IMR-90 (cell line): ENCODE measurements at regions not wholly inside any gene's neighbourhood (a gene's known extent, or its start where the extent isn't known, plus 50 kb on each side); places are given as distances from the start of the nearest gene placed in this dataset.

Source experiments
- ATAC-seq: fragments of 200-7000 bp; cut with Tn5 transposase; 2 replicates; pipeline ENCODE4 v1.9.1; 2020; ENCODE audit warnings: low read depth, mild to moderate bottlenecking, moderate library complexity
- BruUV-seq: library from RNA; stranded (reverse); fragments of 400-500 nt; replicated peaks from 2 replicates; lab custom pipeline; 2021; lab: Mats Ljungman, UMichigan
- CTCF ChIA-PET: fragments of 300-600 bp; formaldehyde crosslinking; extraction: SDS; loops from one replicate; lab custom pipeline; 2021; ENCODE audit warnings: antibody characterized with exemption; lab: Yijun Ruan, JAX
- POLR2A ChIA-PET: fragments of 300-600 bp; sonication (Branson Sonifier 250); formaldehyde crosslinking; loops from one replicate; lab custom pipeline; 2022; ENCODE audit warnings: antibody characterized with exemption; ENCODE audit not compliant: unreplicated experiment; lab: Charles Lee
- DNase-seq: peaks from one replicate; pipeline ENCODE4 v3.0.0; 2013
- H2AFZ ChIP-seq: replicated peaks from 2 replicates; pipeline ENCODE3; 2013; ENCODE audit warnings: low read length, mild to moderate bottlenecking; ENCODE audit not compliant: poor library complexity
- H2AK5ac ChIP-seq: 2 replicates; pipeline ENCODE4 v1.6.1; 2013; ENCODE audit warnings: low read depth, low read length, inconsistent platforms
- H2AK9ac ChIP-seq: replicated peaks from 2 replicates; pipeline ENCODE3; 2013; ENCODE audit warnings: mild to moderate bottlenecking, low read depth, low read length, moderate library complexity; ENCODE audit not compliant: poor library complexity
- H2BK120ac ChIP-seq: 2 replicates; pipeline ENCODE4 v1.6.1; 2013; ENCODE audit warnings: low read depth, low read length, inconsistent platforms
- H2BK15ac ChIP-seq: 3 replicates; pipeline ENCODE4 v1.6.1; 2013; ENCODE audit warnings: low read depth, low read length, inconsistent platforms
- H2BK20ac ChIP-seq: 2 replicates; pipeline ENCODE4 v1.6.1; 2013; ENCODE audit warnings: low read depth, mild to moderate bottlenecking, inconsistent platforms, low read length, moderate library complexity
- H2BK5ac ChIP-seq: 2 replicates; pipeline ENCODE4 v1.6.1; 2013; ENCODE audit warnings: mild to moderate bottlenecking, low read depth, low read length, inconsistent platforms; ENCODE audit not compliant: poor library complexity, severe bottlenecking
- H3K14ac ChIP-seq: replicated peaks from 2 replicates; pipeline ENCODE4 v1.6.1; 2013; ENCODE audit warnings: low read depth, low read length, inconsistent platforms
- H3K18ac ChIP-seq: 2 replicates; pipeline ENCODE4 v1.6.1; 2013; ENCODE audit warnings: low read depth, low read length, control low read depth
- H3K23ac ChIP-seq: 2 replicates; pipeline ENCODE4 v1.6.1; 2013; ENCODE audit warnings: low read depth, low read length, inconsistent platforms
- H3K27ac ChIP-seq: 2 replicates; pipeline ENCODE4 v1.5.1; 2013; ENCODE audit warnings: mild to moderate bottlenecking, control low read depth, low read length; ENCODE audit not compliant: insufficient read depth
- H3K27me3 ChIP-seq: 2 replicates; pipeline ENCODE4 v1.6.1; 2013; ENCODE audit warnings: low read length; ENCODE audit not compliant: control insufficient read depth, insufficient read depth
- H3K36me3 ChIP-seq: 2 replicates; pipeline ENCODE4 v1.6.1; 2013; ENCODE audit warnings: low read length, mixed read lengths; ENCODE audit not compliant: control insufficient read depth, insufficient read depth
- H3K4ac ChIP-seq: 2 replicates; pipeline ENCODE4 v1.6.1; 2013; ENCODE audit warnings: low read depth, low read length, inconsistent platforms
- H3K4me1 ChIP-seq: 2 replicates; pipeline ENCODE4 v1.6.1; 2013; ENCODE audit warnings: low read length, mixed read lengths; ENCODE audit not compliant: control insufficient read depth, insufficient read depth
- H3K4me2 ChIP-seq: 2 replicates; pipeline ENCODE4 v1.6.1; 2013; ENCODE audit warnings: low read depth, mild to moderate bottlenecking, control low read depth, low read length, moderate library complexity
- H3K4me3 ChIP-seq: 2 replicates; pipeline ENCODE4 v1.5.1; 2013; ENCODE audit warnings: low read depth, mild to moderate bottlenecking, control low read depth, low read length, moderate library complexity; ENCODE audit not compliant: insufficient read depth
- H3K56ac ChIP-seq: 2 replicates; pipeline ENCODE4 v1.6.1; 2013; ENCODE audit warnings: low read length, inconsistent platforms; ENCODE audit not compliant: insufficient read depth; ENCODE audit errors: extremely low read depth
- H3K79me1 ChIP-seq, 2 experiments: 2 replicates each; pipeline ENCODE4 v1.6.1; 2013; ENCODE audit warnings: low read length in 2 of 2, inconsistent platforms in 1 of 2, low read depth in 1 of 2
- H3K9ac ChIP-seq: 2 replicates; pipeline ENCODE4 v1.6.1; 2013; ENCODE audit warnings: low read depth, low read length, control low read depth
- H3K9me1 ChIP-seq: 2 replicates; pipeline ENCODE4 v1.6.1; 2013; ENCODE audit warnings: low read length, inconsistent platforms; ENCODE audit not compliant: insufficient read depth
- H3K9me3 ChIP-seq: 2 replicates; pipeline ENCODE4 v1.6.1; 2013; ENCODE audit warnings: low read length; ENCODE audit not compliant: control insufficient read depth, insufficient read depth
- H4K20me1 ChIP-seq: 2 replicates; pipeline ENCODE4 v1.6.1; 2013; ENCODE audit warnings: low read length, inconsistent platforms; ENCODE audit not compliant: insufficient read depth
- H4K5ac ChIP-seq: 2 replicates; pipeline ENCODE4 v1.6.1; 2013; ENCODE audit warnings: mild to moderate bottlenecking, low read depth, low read length, control low read depth
- H4K8ac ChIP-seq, 2 experiments: 2 replicates each; pipeline ENCODE4 v1.6.1; 2013; ENCODE audit warnings: low read depth in 2 of 2, low read length in 2 of 2, control low read depth in 1 of 2, inconsistent platforms in 1 of 2
- H4K91ac ChIP-seq: 2 replicates; pipeline ENCODE4 v1.6.1; 2013; ENCODE audit warnings: low read depth, low read length, inconsistent platforms; ENCODE audit not compliant: insufficient read depth
- BHLHE40 ChIP-seq: fragments of 150-350 bp; IDR thresholded peaks from 2 replicates; pipeline ENCODE4 v1.6.1; 2016; ENCODE audit warnings: mild to moderate bottlenecking, low read depth, low read length
- CEBPB ChIP-seq: IDR thresholded peaks from 2 replicates; pipeline ENCODE4 v1.6.1; 2012; ENCODE audit warnings: low read depth, low read length, improper control_type of control experiment
- CHD1 ChIP-seq: IDR thresholded peaks from 2 replicates; pipeline ENCODE4 v1.6.1; 2012; ENCODE audit warnings: low read depth, low read length, improper control_type of control experiment
- CTCF ChIP-seq: conservative IDR thresholded peaks from 2 replicates; pipeline ENCODE4 v1.5.1; 2012; ENCODE audit warnings: mild to moderate bottlenecking, low read depth, low read length, improper control_type of control experiment
- ELK1 ChIP-seq: fragments of 150-350 bp; IDR thresholded peaks from 2 replicates; pipeline ENCODE4 v1.6.1; 2016; ENCODE audit warnings: low read depth, mild to moderate bottlenecking, low read length, moderate library complexity, borderline replicate concordance
- FOS ChIP-seq: fragments of 150-350 bp; IDR thresholded peaks from 2 replicates; pipeline ENCODE4 v1.6.1; 2016; ENCODE audit warnings: low read depth, low read length
- MAFK ChIP-seq: IDR thresholded peaks from 2 replicates; pipeline ENCODE4 v1.6.1; 2012; ENCODE audit warnings: low read depth, low read length, improper control_type of control experiment
- MAZ ChIP-seq: IDR thresholded peaks from 2 replicates; pipeline ENCODE4 v1.6.1; 2012; ENCODE audit warnings: low read depth, mild to moderate bottlenecking, low read length, improper control_type of control experiment, moderate library complexity, borderline replicate concordance
- MXI1 ChIP-seq: IDR thresholded peaks from 2 replicates; pipeline ENCODE4 v1.6.1; 2012; ENCODE audit warnings: low read depth, mild to moderate bottlenecking, low read length, moderate library complexity, borderline replicate concordance
- NFE2L2 ChIP-seq: fragments of 150-350 bp; IDR thresholded peaks from 2 replicates; pipeline ENCODE4 v1.6.1; 2016; ENCODE audit warnings: low read depth, mild to moderate bottlenecking, low read length
- POLR2A ChIP-seq: IDR thresholded peaks from 2 replicates; pipeline ENCODE4 v1.6.1; 2012; ENCODE audit warnings: mild to moderate bottlenecking, low read depth, low read length
- RAD21 ChIP-seq: IDR thresholded peaks from 2 replicates; pipeline ENCODE4 v1.6.1; 2012; ENCODE audit warnings: low read length, improper control_type of control experiment
- RFX5 ChIP-seq: IDR thresholded peaks from 2 replicates; pipeline ENCODE4 v1.8.0; 2012; ENCODE audit warnings: low read depth, mild to moderate bottlenecking, low read length, moderate library complexity
- SMC3 ChIP-seq: fragments of 150-350 bp; IDR thresholded peaks from 2 replicates; pipeline ENCODE4 v1.6.1; 2016; ENCODE audit warnings: low read depth, mild to moderate bottlenecking, antibody characterized with exemption, low read length, moderate library complexity
- WGBS, 2 experiments: methylation state at CpG; one replicate each; pipeline versions ENCODE4 v1.1.5 to v1.1.7; 2013; ENCODE audit warnings: missing lambda C conversion rate in 2 of 2; ENCODE audit not compliant: insufficient read length in 1 of 2; ENCODE audit errors: extremely low coverage in 2 of 2; 5-methylcytosine and 5-hydroxymethylcytosine counted together
- dilution Hi-C: fragments of 300-500 bp; cut with HindIII; formaldehyde crosslinking; loops from one replicate; pipeline ENCODE4 v1.14.3; 2018; ENCODE audit warnings: low sequenced_read_pairs; ENCODE audit not compliant: unreplicated experiment
- in situ Hi-C: fragments of 300-500 bp; cut with MboI; formaldehyde crosslinking; loops from 3 replicates; pipeline ENCODE4 v1.14.3; 2019; ENCODE audit warnings: low sequenced_read_pairs, inconsistent platforms, mixed read lengths
- intact Hi-C: fragments of 100-400 bp; cut with micrococcal nuclease; formaldehyde crosslinking; loops from 2 replicates; pipeline ENCODE4 v1.10.0; 2022
- TF ChIP-seq, protein P1 (sequence below): fragments of 150-350 bp; IDR thresholded peaks from 2 replicates; pipeline ENCODE4 v1.6.1; 2017; ENCODE audit warnings: mild to moderate bottlenecking, antibody characterized with exemption, low read length, low read depth

- no peak overlapping the region for H2AK9ac ChIP-seq
- ATAC-seq (no peak), DNase-seq (no peak)
- no peaks in the 10 kb centered on the region for H3K79me1 ChIP-seq
- H3K56ac ChIP-seq: no peak overlapping the region
- no peak overlapping the region for H2BK20ac ChIP-seq
- H3K4me3 ChIP-seq: no peak overlapping the region
- no peak overlapping the region for H3K18ac ChIP-seq
- H3K9ac ChIP-seq: no peak overlapping the region
- no peak overlapping the region for H2BK5ac ChIP-seq
- no TSS peak for BruUV-seq
- no peak overlapping the region for H2BK120ac ChIP-seq
- H3K4ac ChIP-seq: no peak overlapping the region
- dilution Hi-C loops: no loop called here
- no peak overlapping the region for H2BK15ac ChIP-seq
- H3K27me3 ChIP-seq: no peaks in the 10 kb centered on the region
- H3K23ac ChIP-seq: no peak overlapping the region
- no peak overlapping the region for H3K27ac ChIP-seq
- no peak overlapping the region for H4K8ac ChIP-seq
- H3K9me3 ChIP-seq: no peaks in the 10 kb centered on the region
- peaks cover 6% of the 10 kb centered on the region for H3K4me1 ChIP-seq
- H2AFZ ChIP-seq: no peak overlapping the region
- H4K91ac ChIP-seq: no peak overlapping the region
- no peak overlapping the region for H2AK5ac ChIP-seq
- in situ Hi-C loops: no loop called here
- H3K14ac ChIP-seq: no peak overlapping the region
- H4K20me1 ChIP-seq: no peaks in the 10 kb centered on the region; the same call in 1 of the 2 replicates
- TF ChIP-seq FOS (no peak), MXI1 (no peak), NFE2L2 (no peak), CEBPB (no peak), BHLHE40 (no peak), RFX5 (no peak), CHD1 (no peak), POLR2A (no peak), RAD21 (no peak), SMC3 (no peak), CTCF (no peak), MAZ (no peak), ELK1 (no peak), MAFK (no peak)
- TF ChIP-seq, protein P1, sequence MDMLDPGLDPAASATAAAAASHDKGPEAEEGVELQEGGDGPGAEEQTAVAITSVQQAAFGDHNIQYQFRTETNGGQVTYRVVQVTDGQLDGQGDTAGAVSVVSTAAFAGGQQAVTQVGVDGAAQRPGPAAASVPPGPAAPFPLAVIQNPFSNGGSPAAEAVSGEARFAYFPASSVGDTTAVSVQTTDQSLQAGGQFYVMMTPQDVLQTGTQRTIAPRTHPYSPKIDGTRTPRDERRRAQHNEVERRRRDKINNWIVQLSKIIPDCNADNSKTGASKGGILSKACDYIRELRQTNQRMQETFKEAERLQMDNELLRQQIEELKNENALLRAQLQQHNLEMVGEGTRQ: no peak
- H3K4me2 ChIP-seq: no peak overlapping the region
- no peaks in the 10 kb centered on the region for H3K36me3 ChIP-seq
- WGBS, 2 experiments: no CpG with 5 or more reads among the region's 2 CpGs
- peaks cover 6% of the 10 kb centered on the region; the same call in 1 of the 2 replicates for H3K9me1 ChIP-seq
- ChIA-PET CTCF (no interaction called here), POLR2A (no interaction called here)
- H4K5ac ChIP-seq: no peak overlapping the region
- intact Hi-C loops: no loop called here
Measured at GRCh38 chr1:58936973-58937372, 153.1 kb upstream of the JUN start.
